Activated naive CD4-positive, alpha-beta T cell treated with anti-CD3 and anti-CD28 coated beads for 36 hours (primary cell): ENCODE measurements at regions not wholly inside any gene's neighbourhood (a gene's known extent, or its start where the extent isn't known, plus 50 kb on each side); places are given as distances from the start of the nearest gene placed in this dataset.
"Not testable (repeated sequence)": the region's sequence is repeated elsewhere in the genome, so short reads cannot be mapped to it uniquely, and the experiment has no call there.

ENCODE experiments used
- CTCF ChIA-PET: fragments of 350-600 bp; sonication (Branson Sonifier 250); formaldehyde crosslinking; loops from one replicate; lab custom pipeline; 2021; ENCODE audit warnings: antibody characterized with exemption; lab: Charles Lee
- DNase-seq: peaks from one replicate; pipeline ENCODE4 v3.0.0-alpha.2; 2020
- H3K27ac Mint-ChIP-seq: one replicate; pipeline ENCODE4 v1.8.0; 2021; ENCODE audit warnings: mild to moderate bottlenecking, mixed read lengths
- H3K27me3 Mint-ChIP-seq: one replicate; pipeline ENCODE4 v1.8.0; 2021; ENCODE audit warnings: low read depth, mixed read lengths
- H3K36me3 Mint-ChIP-seq: one replicate; pipeline ENCODE4 v1.8.0; 2021; ENCODE audit warnings: low read depth, mixed read lengths
- H3K4me1 Mint-ChIP-seq: one replicate; pipeline ENCODE4 v1.8.0; 2021; ENCODE audit warnings: low read depth, mixed read lengths
- H3K4me3 Mint-ChIP-seq: one replicate; pipeline ENCODE4 v1.8.0; 2021; ENCODE audit warnings: mild to moderate bottlenecking, moderate library complexity, mixed read lengths
- H3K9me3 Mint-ChIP-seq: one replicate; pipeline ENCODE4 v1.8.0; 2021; ENCODE audit warnings: mixed read lengths
- intact Hi-C: fragments of 100-400 bp; cut with micrococcal nuclease; formaldehyde crosslinking; loops from one replicate; pipeline ENCODE4 v1.15.1; 2023

DNA sequence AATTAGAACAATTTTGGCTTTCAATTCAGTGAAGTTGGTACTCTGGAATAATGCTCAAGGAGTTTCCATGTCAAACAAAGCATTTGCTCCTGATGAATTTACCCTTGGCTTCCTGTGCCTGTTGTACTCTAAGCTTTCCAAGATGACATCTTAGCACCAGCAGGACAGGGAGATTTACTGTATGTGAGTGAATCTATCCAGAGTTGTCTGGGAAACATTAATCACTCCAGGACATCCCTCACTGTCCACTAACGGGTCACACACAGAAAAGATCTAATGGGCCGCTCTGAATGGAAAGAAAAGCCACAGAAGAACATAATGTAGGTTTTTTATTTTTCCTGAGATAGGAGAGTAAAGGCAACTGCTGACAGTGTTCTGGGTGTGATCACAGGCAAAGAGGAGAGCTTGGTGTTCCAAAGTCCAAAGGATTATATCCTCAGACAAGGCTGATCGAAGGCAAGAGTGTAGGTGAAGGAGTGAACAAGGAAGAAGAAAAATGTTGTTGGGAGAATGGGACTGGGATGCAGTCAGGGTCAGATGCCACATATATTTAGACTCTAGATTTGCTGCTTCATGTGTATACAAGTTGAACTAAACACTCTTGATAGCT is 167.7 kb upstream of the RPS23 start:
- no peak for DNase-seq
- H3K36me3 Mint-ChIP-seq: no peaks in the 10 kb centered on the region

DNA sequence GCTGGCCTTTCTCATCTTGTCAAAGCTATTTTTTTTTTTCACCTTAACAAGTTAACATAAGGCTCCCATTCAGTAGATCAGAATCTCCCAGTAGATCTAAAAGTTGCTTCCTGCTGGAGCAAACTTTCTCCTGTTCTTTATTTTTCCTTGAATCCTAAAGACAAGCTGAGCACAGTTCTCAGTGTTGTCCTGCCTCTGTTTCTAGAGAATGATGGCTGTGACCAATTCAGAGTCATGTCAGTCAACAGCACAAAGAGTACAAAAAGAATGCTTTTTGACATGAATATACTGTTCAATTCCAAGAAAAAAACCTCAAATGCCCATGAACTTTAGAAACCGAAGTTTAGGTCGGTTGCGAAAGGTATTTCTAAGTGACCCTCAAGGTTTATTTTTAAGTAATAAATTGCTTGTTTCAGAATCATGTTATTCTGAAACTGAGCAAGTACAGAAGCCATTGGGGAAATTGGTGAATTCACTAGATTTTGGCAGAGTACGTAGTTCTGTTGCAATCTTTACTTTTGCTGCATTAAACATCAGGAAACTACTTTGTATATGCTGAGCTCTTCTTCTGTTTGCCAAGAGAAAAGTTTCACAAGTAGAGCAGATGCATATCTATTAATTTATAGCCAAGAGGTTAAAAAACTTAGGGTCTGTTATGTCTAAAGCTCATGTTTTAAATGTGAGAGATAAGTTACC is 161.7 kb upstream of the RPS23 start:
- no peak overlapping the region for H3K27ac Mint-ChIP-seq
- DNase-seq: no peak
- CTCF ChIA-PET: no interaction called here
- no peaks in the 10 kb centered on the region for H3K36me3 Mint-ChIP-seq
- intact Hi-C loops: no loop called here
- H3K4me3 Mint-ChIP-seq: no peak overlapping the region
- H3K4me1 Mint-ChIP-seq: no peaks in the 10 kb centered on the region
- H3K27me3 Mint-ChIP-seq: no peaks in the 10 kb centered on the region
- no peaks in the 10 kb centered on the region for H3K9me3 Mint-ChIP-seq

More for the DNA sequence above, 167.7 kb upstream of the RPS23 start:
- Mint-ChIP-seq H3K4me3 (no peak overlapping the region), H3K27ac (no peak overlapping the region), H3K4me1 (no peaks in the 10 kb centered on the region), H3K27me3 (peaks cover 6% of the 10 kb centered on the region), H3K9me3 (no peaks in the 10 kb centered on the region)
- intact Hi-C loops: loop anchor here (1.0 kb wide), 1 partner anchor 49 kb away; no protein-coding TSS in a partner anchor
- CTCF ChIA-PET: no interaction called here

DNA sequence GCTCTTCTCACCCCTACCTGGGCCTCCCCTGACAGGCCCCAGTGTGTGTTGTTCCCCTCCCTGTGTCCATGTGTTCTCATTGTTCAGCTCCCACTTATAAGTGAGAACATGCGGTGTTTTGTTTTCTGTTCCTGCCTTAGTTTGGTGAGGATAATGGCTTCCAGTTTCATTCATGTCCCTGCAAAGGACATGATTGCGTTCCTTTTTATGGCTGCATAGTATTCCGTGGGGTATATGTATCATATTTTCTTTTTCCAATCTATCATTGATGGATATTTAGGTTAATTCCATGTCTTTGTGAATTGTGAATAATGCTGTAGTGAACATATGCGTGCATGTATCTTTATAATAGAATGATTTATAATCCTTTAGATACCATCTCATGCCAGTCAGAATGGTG is 159.4 kb upstream of the RPS23 start:
- H3K9me3 Mint-ChIP-seq, H3K27ac Mint-ChIP-seq, DNase-seq, CTCF ChIA-PET, H3K27me3 Mint-ChIP-seq, H3K4me3 Mint-ChIP-seq, H3K4me1 Mint-ChIP-seq, H3K36me3 Mint-ChIP-seq, intact Hi-C loops: not testable (repeated sequence)

DNA sequence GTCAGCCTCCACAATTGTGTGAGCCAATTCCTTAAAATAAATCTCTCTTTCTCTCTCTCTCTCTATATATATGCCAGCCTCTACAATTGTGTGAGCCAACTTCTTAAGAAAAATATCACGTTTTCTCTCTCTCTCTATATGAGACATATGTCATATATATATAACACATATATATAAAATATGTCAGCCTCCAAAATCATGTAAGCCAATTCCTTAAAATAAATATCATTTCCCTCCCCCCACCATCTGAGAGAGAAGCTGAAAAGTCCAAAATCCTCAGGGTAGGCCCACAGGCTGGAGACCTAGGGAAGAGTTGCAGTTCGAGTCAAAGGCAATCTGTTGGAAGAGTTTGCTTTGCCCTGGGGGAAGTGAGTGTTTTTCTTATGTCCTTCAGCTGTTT is 158.1 kb upstream of the RPS23 start:
- intact Hi-C loops: no loop called here
- Mint-ChIP-seq H3K36me3 (no peaks in the 10 kb centered on the region), H3K27ac (no peak overlapping the region), H3K4me1 (no peaks in the 10 kb centered on the region), H3K4me3 (no peak overlapping the region), H3K9me3 (no peaks in the 10 kb centered on the region), H3K27me3 (no peaks in the 10 kb centered on the region)
- CTCF ChIA-PET: no interaction called here
- DNase-seq: no peak

DNA sequence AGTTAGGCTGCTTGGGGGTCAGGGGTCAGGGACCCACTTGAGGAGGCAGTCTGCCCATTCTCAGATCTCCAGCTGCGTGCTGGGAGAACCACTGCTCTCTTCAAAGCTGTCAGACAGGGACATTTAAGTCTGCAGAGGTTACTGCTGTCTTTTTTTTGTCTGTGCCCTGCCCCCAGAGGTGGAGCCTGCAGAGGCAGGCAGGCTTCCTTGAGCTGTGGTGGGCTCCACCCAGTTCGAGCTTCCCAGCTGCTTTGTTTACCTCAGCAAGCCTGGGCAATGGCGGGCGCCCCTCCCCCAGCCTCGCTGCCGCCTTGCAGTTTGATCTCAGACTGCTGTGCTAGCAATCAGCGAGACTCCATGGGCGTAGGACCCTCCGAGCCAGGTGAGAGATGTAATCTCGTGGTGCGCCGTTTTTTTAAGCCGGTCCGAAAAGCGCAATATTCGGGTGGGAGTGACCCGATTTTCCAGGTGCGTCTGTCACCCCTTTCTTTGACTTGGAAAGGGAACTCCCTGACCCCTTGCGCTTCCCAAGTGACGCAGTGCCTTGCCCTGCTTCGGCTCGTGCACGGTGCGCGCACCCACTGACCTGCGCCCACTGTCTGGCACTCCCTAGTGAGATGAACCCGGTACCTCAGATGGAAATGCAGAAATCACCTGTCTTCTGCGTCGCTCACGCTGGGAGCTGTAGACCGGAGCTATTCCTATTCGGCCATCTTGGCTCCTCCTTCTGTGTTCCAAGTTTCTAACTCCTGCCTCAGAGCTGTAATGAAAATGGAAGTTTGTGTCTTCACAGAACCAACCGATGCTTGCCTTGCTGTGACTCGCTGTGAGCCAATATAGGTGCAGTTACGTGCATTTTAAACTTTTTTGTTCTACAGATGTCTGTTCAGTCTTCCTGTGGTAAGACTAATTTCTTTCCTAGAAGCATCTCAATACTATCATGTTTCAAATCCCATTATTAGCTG is 156.8 kb upstream of the RPS23 start:
- CTCF ChIA-PET, H3K27me3 Mint-ChIP-seq, DNase-seq, H3K27ac Mint-ChIP-seq, intact Hi-C loops, H3K36me3 Mint-ChIP-seq, H3K9me3 Mint-ChIP-seq, H3K4me1 Mint-ChIP-seq, H3K4me3 Mint-ChIP-seq: not testable (repeated sequence)

DNA sequence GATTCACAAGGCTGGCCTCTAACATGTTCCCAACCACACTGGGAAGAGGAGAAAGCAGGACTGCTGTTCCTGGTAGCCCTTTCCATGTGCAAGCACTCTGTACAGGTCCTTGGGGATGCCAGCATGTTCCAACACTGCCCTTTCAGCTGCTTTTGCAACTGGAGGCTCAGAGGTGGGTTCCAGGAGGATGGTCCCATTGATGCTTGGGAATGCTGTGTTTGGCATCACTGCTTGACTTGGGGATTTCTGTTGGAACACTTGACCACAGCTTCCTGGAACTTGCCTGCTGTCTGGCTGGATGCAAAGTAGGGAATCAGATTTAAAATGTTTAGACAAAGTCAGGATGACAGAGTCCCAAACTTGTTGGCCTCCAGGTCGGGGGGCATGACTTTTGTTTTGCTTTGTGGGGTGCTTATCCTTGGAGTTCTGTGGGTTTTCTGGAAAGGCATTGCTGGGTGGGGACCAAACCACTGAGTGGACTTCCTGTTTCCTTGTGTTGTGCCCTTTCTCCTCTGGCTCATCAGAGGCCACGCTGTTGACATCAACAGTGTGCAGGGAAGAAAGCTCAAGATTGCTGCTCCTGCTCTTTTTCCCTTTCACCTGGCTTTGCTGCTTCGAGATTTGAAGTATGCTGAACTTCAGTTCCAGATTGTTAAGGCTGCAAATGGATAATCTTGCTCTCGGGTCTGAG is 148.5 kb upstream of the RPS23 start:
- CTCF ChIA-PET: no interaction called here
- Mint-ChIP-seq H3K36me3 (no peaks in the 10 kb centered on the region), H3K27me3 (no peaks in the 10 kb centered on the region), H3K9me3 (no peaks in the 10 kb centered on the region), H3K4me1 (no peaks in the 10 kb centered on the region), H3K27ac (no peak overlapping the region), H3K4me3 (no peak overlapping the region)
- intact Hi-C loops: no loop called here
- DNase-seq: no peak

DNA sequence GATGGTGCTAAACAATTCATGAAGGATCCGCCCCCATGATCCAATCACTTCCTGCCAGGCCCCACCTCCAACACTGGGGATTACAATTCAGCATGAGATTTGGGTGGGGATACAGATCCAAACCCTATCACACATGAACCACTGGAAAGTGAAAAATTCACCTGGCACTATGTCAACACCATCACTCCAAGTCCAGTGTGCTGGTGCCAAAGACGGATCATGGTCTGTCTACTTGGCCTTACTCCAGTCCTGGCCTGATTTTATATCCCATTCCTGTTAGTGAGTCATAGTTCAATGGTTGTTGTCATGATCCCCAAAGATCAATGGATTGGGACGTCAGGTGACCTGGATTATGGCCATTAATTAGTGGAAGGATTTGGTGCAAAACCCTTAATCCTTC is 147.4 kb upstream of the RPS23 start:
- intact Hi-C loops: no loop called here
- no peaks in the 10 kb centered on the region for H3K27me3 Mint-ChIP-seq
- no peaks in the 10 kb centered on the region for H3K4me1 Mint-ChIP-seq
- no peaks in the 10 kb centered on the region for H3K36me3 Mint-ChIP-seq
- DNase-seq: no peak
- CTCF ChIA-PET: no interaction called here
- no peak overlapping the region for H3K4me3 Mint-ChIP-seq
- no peak overlapping the region for H3K27ac Mint-ChIP-seq
- no peaks in the 10 kb centered on the region for H3K9me3 Mint-ChIP-seq

DNA sequence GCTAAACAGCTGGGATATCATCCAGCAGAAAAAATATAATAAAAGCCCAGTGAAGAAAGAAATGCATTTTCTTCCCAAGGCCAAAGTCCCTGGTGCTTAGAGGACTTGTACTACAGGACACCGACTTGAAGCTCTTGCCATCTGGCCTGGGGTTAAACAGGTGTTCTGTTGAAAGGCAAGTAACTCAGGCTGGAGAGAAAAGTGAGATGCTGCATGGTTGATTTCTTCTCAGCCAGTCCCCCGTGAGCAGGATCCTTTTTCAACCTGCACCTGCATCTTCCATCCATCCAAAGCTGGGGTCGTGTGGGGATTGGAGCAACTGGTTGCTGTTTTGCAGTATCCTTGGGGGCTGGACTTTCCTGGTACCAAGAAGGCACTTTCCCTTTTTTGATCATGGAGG is 146.1 kb upstream of the RPS23 start:
- no peak overlapping the region for H3K27ac Mint-ChIP-seq
- intact Hi-C loops: no loop called here
- no peaks in the 10 kb centered on the region for H3K36me3 Mint-ChIP-seq
- DNase-seq: no peak
- H3K4me1 Mint-ChIP-seq: no peaks in the 10 kb centered on the region
- no peaks in the 10 kb centered on the region for H3K27me3 Mint-ChIP-seq
- CTCF ChIA-PET: interaction anchor here (0.6 kb wide), 1 partner anchor 74 kb away, joined by 3 read pairs; no protein-coding TSS in a partner anchor
- H3K9me3 Mint-ChIP-seq: no peaks in the 10 kb centered on the region
- no peak overlapping the region for H3K4me3 Mint-ChIP-seq

DNA sequence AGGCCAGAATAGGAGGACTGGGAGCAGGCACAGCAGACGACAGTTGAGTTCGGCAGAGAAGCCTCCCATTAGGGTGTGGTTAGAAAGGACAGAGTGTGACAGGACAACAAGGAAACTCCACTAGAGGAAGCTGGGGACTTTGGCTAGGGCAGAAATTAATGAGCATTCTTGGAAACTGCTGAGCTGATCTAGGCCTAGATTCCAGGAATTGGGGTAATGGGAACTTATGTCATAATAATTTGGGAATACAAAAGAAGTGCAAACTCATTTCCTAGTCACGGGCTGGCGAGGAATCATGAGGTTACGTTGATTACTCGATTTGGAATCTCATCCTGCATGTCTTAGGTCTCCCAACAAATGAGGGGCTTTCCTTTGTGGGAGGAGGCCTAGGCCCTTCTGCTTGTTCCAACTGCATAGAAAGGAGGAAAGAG is 144.6 kb upstream of the RPS23 start:
- Mint-ChIP-seq H3K27ac (no peak overlapping the region), H3K4me1 (no peaks in the 10 kb centered on the region), H3K4me3 (no peak overlapping the region), H3K9me3 (no peaks in the 10 kb centered on the region), H3K36me3 (no peaks in the 10 kb centered on the region), H3K27me3 (no peaks in the 10 kb centered on the region)
- CTCF ChIA-PET: no interaction called here
- intact Hi-C loops: no loop called here
- no peak for DNase-seq

DNA sequence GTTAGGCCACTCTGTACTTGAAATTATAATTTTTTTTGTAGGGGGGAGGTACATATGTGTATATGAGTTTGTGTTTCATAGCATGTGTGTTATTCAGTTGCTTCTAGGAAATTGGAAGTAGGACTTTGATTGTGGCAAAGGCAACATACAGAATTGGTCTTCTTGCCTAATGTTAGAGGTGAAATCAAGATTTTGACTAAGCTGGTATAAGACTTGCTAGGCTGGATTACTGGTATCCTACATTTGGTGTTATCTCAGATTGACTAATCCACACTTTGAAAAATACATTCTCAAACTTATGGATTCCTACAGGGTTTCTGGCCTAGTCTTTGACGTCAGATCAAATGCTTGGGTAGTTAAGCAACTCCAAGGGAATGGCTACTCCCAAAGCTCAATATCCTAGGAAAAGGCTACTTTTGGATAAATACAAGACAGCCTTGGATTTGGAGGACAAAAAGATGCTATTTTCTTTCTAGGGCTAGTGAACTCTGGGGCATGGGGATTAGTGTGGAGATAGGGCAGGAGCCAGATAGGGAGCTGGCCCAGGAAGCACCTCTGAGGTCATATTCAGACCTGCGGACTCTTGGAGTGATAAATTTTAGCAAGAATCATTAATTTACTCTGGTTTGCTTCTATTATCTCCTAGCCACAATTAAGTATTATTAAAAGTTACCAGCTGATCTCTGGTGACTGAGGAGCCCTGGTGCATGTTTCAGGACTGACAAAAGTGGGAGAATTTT is 144.0 kb upstream of the RPS23 start:
- H3K27ac Mint-ChIP-seq: no peak overlapping the region
- intact Hi-C loops: no loop called here
- no peak for DNase-seq
- no peaks in the 10 kb centered on the region for H3K4me1 Mint-ChIP-seq
- H3K9me3 Mint-ChIP-seq: no peaks in the 10 kb centered on the region
- H3K4me3 Mint-ChIP-seq: no peak overlapping the region
- CTCF ChIA-PET: interaction anchor here (0.6 kb wide), 1 partner anchor 42 kb away, joined by 3 read pairs; no protein-coding TSS in a partner anchor
- H3K36me3 Mint-ChIP-seq: no peaks in the 10 kb centered on the region
- H3K27me3 Mint-ChIP-seq: no peaks in the 10 kb centered on the region

DNA sequence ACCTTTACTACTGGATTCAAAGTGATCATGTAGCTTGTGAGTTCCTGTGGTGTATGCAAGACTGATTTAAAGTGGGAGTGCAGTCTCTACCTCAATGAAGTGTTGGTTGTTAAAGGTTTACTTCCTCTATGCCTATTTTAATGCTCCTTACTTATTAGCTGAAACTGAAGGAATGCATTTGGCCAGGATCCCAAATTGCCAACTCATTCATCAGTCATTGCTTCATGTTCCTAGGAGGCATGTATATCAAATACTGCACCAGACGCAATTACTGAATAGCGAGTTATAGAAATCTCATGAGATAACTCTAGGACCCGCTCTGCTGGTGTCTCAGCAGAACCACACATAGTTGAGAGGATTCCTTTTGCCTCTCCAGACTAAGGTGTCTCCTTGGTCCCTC is 143.0 kb upstream of the RPS23 start:
- Mint-ChIP-seq H3K9me3 (no peaks in the 10 kb centered on the region), H3K36me3 (no peaks in the 10 kb centered on the region)
- CTCF ChIA-PET: no interaction called here

More for the DNA sequence above, 143.0 kb upstream of the RPS23 start:
- Mint-ChIP-seq H3K4me3 (no peak overlapping the region), H3K4me1 (no peaks in the 10 kb centered on the region), H3K27me3 (no peaks in the 10 kb centered on the region), H3K27ac (no peak overlapping the region)
- intact Hi-C loops: no loop called here
- DNase-seq: no peak
